ENCODE measurements at regions not wholly inside any gene's neighbourhood (a gene's known extent, or its start where the extent isn't known, plus 50 kb on each side); places are given as distances from the start of the nearest gene placed in this dataset.

DNA sequence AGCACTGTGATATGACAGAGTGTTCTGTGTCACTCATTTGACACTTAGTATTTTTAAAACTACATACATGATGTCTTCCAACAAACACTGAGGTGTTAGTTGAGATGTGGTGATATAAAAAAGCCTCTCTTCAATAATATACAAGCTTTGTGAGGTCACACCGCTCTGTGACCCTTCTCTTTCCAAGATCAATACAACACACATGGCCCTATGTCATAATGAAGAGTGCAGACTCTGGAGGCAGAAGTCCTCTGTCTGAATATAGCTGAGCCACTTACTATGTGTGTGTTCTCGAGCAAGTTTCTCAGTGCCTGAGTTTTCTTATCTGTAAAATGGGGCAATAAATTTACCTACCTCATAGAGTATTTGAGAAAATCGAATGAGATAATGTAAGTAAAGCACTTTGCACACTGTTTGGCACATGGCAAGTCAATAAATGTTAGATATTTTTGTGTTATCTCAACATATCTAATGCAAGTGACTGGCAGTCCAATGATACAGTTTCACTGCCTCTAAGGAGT lies 499.0 kb upstream of the MARCKS start:
- no peak for TF ChIP-seq MAX (IDR thresholded peaks at IDR 0.05; ENCODE audit: low read depth)
- no peak for TF ChIP-seq CTCF (IDR thresholded peaks at IDR 0.05)
- TF ChIP-seq YY1 (IDR thresholded peaks at IDR 0.05; ENCODE audit: low read depth): no peak
- TF ChIP-seq SMC3 (IDR thresholded peaks at IDR 0.05; ENCODE audit: low read depth, low read length): no peak
- no peak for TF ChIP-seq FOXM1 (IDR thresholded peaks at IDR 0.05; ENCODE audit: low read depth)
- TF ChIP-seq MEF2A (IDR thresholded peaks at IDR 0.05; ENCODE audit: borderline replicate concordance, low read depth): no peak
- TF ChIP-seq RAD21 (IDR thresholded peaks at IDR 0.05; ENCODE audit: low read length): no peak
- no peak for TF ChIP-seq EZH2phosphoT487 (IDR thresholded peaks at IDR 0.05; ENCODE audit: borderline replicate concordance, low read depth)
- TF ChIP-seq REST (IDR thresholded peaks at IDR 0.05; ENCODE audit: low read depth, low read length): no peak
- no peak for TF ChIP-seq MXI1 (IDR thresholded peaks at IDR 0.05; ENCODE audit: low read depth, low read length)

All from SK-N-SH (cell line).